ENCODE measurements at regions not wholly inside any gene's neighbourhood (a gene's known extent, or its start where the extent isn't known, plus 50 kb on each side); places are given as distances from the start of the nearest gene placed in this dataset.

DNA sequence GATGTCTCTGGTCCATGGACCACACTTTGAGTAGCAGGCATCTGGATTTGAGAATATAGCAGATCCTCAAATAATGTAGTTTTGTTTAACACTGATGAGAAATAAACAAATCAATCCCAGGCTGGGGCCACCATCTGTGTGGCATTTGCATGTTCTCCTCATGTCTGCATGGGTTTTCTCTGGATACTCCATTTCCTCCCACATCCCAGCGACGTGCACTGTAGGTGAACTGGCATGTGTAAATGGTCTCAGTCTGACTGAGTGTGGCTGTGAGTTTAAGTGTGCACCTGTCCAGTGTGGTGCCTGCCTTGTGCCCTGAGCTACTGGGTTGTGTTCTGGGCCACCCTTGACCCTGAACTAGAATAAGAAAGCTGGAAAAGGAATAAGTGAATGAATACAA is 66.3 kb upstream of the NANOGP8 start:
- Histone ChIP-seq H3K79me2 (ENCODE audit: insufficient read depth, low read length) (no peaks in the 10 kb centered on the region), H4K20me1 (ENCODE audit: control insufficient read depth, insufficient read depth, insufficient read length) (no peaks in the 10 kb centered on the region), H2BK120ac (ENCODE audit: low read depth, low read length, poor library complexity, severe bottlenecking) (no peak overlapping the region), H2BK5ac (ENCODE audit: insufficient read length, low read length) (no peak overlapping the region), H3K14ac (ENCODE audit: insufficient read depth, low read length) (no peak overlapping the region), H2BK20ac (ENCODE audit: low read depth, low read length, poor library complexity, severe bottlenecking) (no peak overlapping the region), H2BK12ac (ENCODE audit: insufficient read length, low read depth, low read length) (no peak overlapping the region), H3K27me3 (ENCODE audit: insufficient read depth, low read length) (no peaks in the 10 kb centered on the region), H3K23me2 (ENCODE audit: insufficient read length, low read depth, low read length, poor library complexity, severe bottlenecking) (no peaks in the 10 kb centered on the region), H2AK5ac (ENCODE audit: insufficient read length, low read length) (no peak overlapping the region), H3K18ac (ENCODE audit: insufficient read length, low read depth, low read length) (no peak overlapping the region), H2AFZ (ENCODE audit: low read length) (no peak overlapping the region), H3K9ac (ENCODE audit: extremely low read depth, insufficient read length, low read length) (no peak overlapping the region), H2BK15ac (ENCODE audit: low read depth, low read length) (no peak overlapping the region), H3K23ac (ENCODE audit: insufficient read length, low read depth, low read length) (no peak overlapping the region), H3K56ac (ENCODE audit: insufficient read length, low read depth, low read length) (no peak overlapping the region), H3K9me3 (ENCODE audit: control insufficient read depth, low read depth, low read length) (no peaks in the 10 kb centered on the region), H3T11ph (ENCODE audit: low read length) (no peak overlapping the region), H4K91ac (ENCODE audit: insufficient read length, low read depth, low read length) (no peak overlapping the region), H3K27ac (ENCODE audit: insufficient read length, low read depth, low read length) (no peak overlapping the region), H3K79me1 (ENCODE audit: insufficient read depth, low read depth, low read length, poor library complexity, severe bottlenecking) (no peaks in the 10 kb centered on the region), H4K8ac (replicated peaks; ENCODE audit: insufficient read length, low read depth, low read length) (no peak overlapping the region), H3K4ac (ENCODE audit: low read depth, low read length) (no peak overlapping the region), H3K4me2 (ENCODE audit: insufficient read depth, insufficient read length, low read length) (no peak overlapping the region), H4K5ac (ENCODE audit: insufficient read length, low read depth, low read length) (no peak overlapping the region), H3K4me1 (ENCODE audit: insufficient read depth, low read length) (no peaks in the 10 kb centered on the region)
- Mint-ChIP-seq H3K4me1 (no peaks in the 10 kb centered on the region), H3K36me3 (ENCODE audit: insufficient read depth in 1 of 3, low read depth in 3 of 3) (no peaks in the 10 kb centered on the region), H3K9me3 (no peaks in the 10 kb centered on the region), H3K27me3 (ENCODE audit: low read depth) (no peaks in the 10 kb centered on the region), H3K4me3 (no peak overlapping the region), H3K27ac (no peak overlapping the region)
- no peak for DNase-seq
- TF ChIP-seq CTCF (conservative IDR thresholded peaks at IDR 0.05), result no peak
- WGBS (ENCODE audit: extremely low coverage, insufficient read length, low lambda C conversion rate), result no CpG with 5 or more reads among the region's 2 CpGs
